K562 (cell line): ENCODE measurements at regions not wholly inside any gene's neighbourhood (a gene's known extent, or its start where the extent isn't known, plus 50 kb on each side); places are given as distances from the start of the nearest gene placed in this dataset.

Experiments used
- CHD2 ChIP-seq: IDR thresholded peaks from 2 replicates; pipeline ENCODE4 v1.6.1; 2011; ENCODE audit warnings: low read depth, low read length
- ELF1 ChIP-seq: fragments of 200-800 bp; sonication (Bioruptor generic); IDR thresholded peaks from 2 replicates; pipeline ENCODE4 v1.6.1; 2016; ENCODE audit warnings: missing genetic modification characterization, missing compliant biosample characterization
- EP300 ChIP-seq: IDR thresholded peaks from 2 replicates; pipeline ENCODE4 v1.6.1; 2012; ENCODE audit warnings: low read length, improper control_type of control experiment
- GABPA ChIP-seq: fragments of 200-800 bp; sonication (Bioruptor generic); conservative IDR thresholded peaks from 2 replicates; pipeline ENCODE4 v1.6.1; 2016; ENCODE audit warnings: low read depth, missing genetic modification characterization, missing compliant biosample characterization
- GATAD2A ChIP-seq: fragments of 450-650 bp; IDR thresholded peaks from 2 replicates; pipeline ENCODE4 v1.6.1; 2017
- KHSRP ChIP-seq: fragments of 450-650 bp; IDR thresholded peaks from 2 replicates; pipeline ENCODE4 v1.6.1; 2017
- LARP7 ChIP-seq: fragments of 450-650 bp; IDR thresholded peaks from 2 replicates; pipeline ENCODE4 v1.6.1; 2016
- POLR2AphosphoS5 ChIP-seq: IDR thresholded peaks from 2 replicates; pipeline ENCODE4 v1.6.1; 2011; ENCODE audit warnings: mild to moderate bottlenecking, low read depth, low read length, moderate library complexity; ENCODE audit not compliant: control insufficient read depth, insufficient read depth
- RBBP5 ChIP-seq: fragments of 200-600 bp; sonication (generic); IDR thresholded peaks from 2 replicates; pipeline ENCODE4 v1.6.1; 2012; ENCODE audit warnings: borderline replicate concordance, mild to moderate bottlenecking, low read length, control low read depth, inconsistent platforms; ENCODE audit not compliant: insufficient read depth, poor library complexity, severe bottlenecking
- ZNF12 ChIP-seq: sonication (generic); formaldehyde crosslinking; IDR thresholded peaks from 2 replicates; pipeline ENCODE4 v1.4.0; 2020; ENCODE audit warnings: mild to moderate bottlenecking, missing genetic modification reagents
- TF ChIP-seq, protein P1 (sequence below): fragments of 450-650 bp; formaldehyde crosslinking; IDR thresholded peaks from 2 replicates; pipeline ENCODE4 v1.4.0; 2022; ENCODE audit warnings: mild to moderate bottlenecking, moderate library complexity
- TF ChIP-seq, protein P2 (sequence below), 3 experiments: IDR thresholded peaks in 2 of 3; conservative IDR thresholded peaks in 1 of 3; 2 replicates each; pipeline ENCODE4 v1.5.1; 2011 to 2012; ENCODE audit warnings: low read length in 3 of 3, mild to moderate bottlenecking in 3 of 3, control low read depth in 2 of 3, improper control_type of control experiment in 1 of 3, inconsistent platforms in 1 of 3, low read depth in 1 of 3, mixed read lengths in 1 of 3, moderate library complexity in 1 of 3; ENCODE audit not compliant: insufficient read depth in 2 of 3

DNA sequence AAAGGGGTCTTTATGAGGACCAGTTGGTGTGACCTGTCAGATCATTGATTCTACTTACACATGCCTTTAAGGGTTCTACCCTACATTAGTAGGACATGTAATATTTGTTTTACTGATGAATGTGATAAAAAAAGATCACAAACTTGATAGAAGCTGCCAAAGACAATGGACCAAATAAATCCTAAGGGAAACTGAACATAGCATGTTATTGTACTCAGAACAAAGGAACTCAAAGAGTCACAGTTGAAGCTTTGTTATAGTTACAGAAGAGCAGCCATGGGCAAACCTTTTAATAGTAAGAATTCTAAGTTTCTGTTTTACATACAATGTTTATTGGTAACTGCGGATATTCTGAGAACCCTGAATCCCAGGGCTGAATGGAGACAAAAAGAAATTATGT is 780.1 kb downstream of the SLITRK6 start:
- TF ChIP-seq GATAD2A (no peak), POLR2AphosphoS5 (no peak), EP300 (no peak), GABPA (no peak), LARP7 (no peak), RBBP5 (no peak), KHSRP (no peak), CHD2 (no peak), ZNF12 (CRISPR knock-in tag) (no peak), ELF1 (no peak)
- TF ChIP-seq, protein P1, sequence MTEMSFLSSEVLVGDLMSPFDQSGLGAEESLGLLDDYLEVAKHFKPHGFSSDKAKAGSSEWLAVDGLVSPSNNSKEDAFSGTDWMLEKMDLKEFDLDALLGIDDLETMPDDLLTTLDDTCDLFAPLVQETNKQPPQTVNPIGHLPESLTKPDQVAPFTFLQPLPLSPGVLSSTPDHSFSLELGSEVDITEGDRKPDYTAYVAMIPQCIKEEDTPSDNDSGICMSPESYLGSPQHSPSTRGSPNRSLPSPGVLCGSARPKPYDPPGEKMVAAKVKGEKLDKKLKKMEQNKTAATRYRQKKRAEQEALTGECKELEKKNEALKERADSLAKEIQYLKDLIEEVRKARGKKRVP (CRISPR knock-in tag): no peak
- TF ChIP-seq, protein P2, sequence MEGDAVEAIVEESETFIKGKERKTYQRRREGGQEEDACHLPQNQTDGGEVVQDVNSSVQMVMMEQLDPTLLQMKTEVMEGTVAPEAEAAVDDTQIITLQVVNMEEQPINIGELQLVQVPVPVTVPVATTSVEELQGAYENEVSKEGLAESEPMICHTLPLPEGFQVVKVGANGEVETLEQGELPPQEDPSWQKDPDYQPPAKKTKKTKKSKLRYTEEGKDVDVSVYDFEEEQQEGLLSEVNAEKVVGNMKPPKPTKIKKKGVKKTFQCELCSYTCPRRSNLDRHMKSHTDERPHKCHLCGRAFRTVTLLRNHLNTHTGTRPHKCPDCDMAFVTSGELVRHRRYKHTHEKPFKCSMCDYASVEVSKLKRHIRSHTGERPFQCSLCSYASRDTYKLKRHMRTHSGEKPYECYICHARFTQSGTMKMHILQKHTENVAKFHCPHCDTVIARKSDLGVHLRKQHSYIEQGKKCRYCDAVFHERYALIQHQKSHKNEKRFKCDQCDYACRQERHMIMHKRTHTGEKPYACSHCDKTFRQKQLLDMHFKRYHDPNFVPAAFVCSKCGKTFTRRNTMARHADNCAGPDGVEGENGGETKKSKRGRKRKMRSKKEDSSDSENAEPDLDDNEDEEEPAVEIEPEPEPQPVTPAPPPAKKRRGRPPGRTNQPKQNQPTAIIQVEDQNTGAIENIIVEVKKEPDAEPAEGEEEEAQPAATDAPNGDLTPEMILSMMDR (IDR thresholded peaks at IDR 0.05 in 2 of 3, conservative IDR thresholded peaks at IDR 0.05 in 1 of 3; ENCODE audit: insufficient read depth in 2 of 3, low read depth in 1 of 3, low read length in 3 of 3): no peak
